Neural cell (in vitro differentiated cells): ENCODE measurements at regions not wholly inside any gene's neighbourhood (a gene's known extent, or its start where the extent isn't known, plus 50 kb on each side); places are given as distances from the start of the nearest gene placed in this dataset.

Experiments
- H2AFZ ChIP-seq: fragments of 200-600, 300-800 bp; sonication (generic), shearing (Covaris generic); 2 replicates; pipeline ENCODE4 v1.6.0; 2014; ENCODE audit warnings: low read depth, mild to moderate bottlenecking, antibody characterized with exemption, low read length, moderate library complexity
- H3F3A ChIP-seq: fragments of 200-600 bp; shearing (Covaris generic); 2 replicates; pipeline ENCODE4 v1.6.1; 2016; ENCODE audit warnings: mild to moderate bottlenecking, moderate library complexity, mixed read lengths, antibody characterized with exemption, low read length; ENCODE audit not compliant: insufficient read depth, poor library complexity, severe bottlenecking
- H3K27ac ChIP-seq: fragments of 200-600, 300-800 bp; sonication (generic), shearing (Covaris generic); 2 replicates; pipeline ENCODE4 v1.5.1; 2014; ENCODE audit warnings: mild to moderate bottlenecking, low read length, moderate library complexity
- H3K27me3 ChIP-seq: fragments of 300-800, 200-600 bp; sonication (generic), shearing (Covaris generic); 2 replicates; pipeline ENCODE4 v1.6.0; 2014; ENCODE audit warnings: mild to moderate bottlenecking, low read depth, low read length, moderate library complexity; ENCODE audit not compliant: insufficient read depth
- H3K36me3 ChIP-seq: fragments of 300-800, 200-600 bp; sonication (generic), shearing (Covaris generic); 2 replicates; pipeline ENCODE4 v1.5.1; 2014; ENCODE audit warnings: mild to moderate bottlenecking, antibody characterized with exemption, low read length, moderate library complexity; ENCODE audit not compliant: insufficient read depth
- H3K4me2 ChIP-seq: fragments of 300-800, 200-600 bp; sonication (generic), shearing (Covaris generic); 2 replicates; pipeline ENCODE4 v1.6.0; 2014; ENCODE audit warnings: mild to moderate bottlenecking, low read length
- H3K4me3 ChIP-seq: fragments of 300-800, 200-600 bp; sonication (generic), shearing (Covaris generic); 2 replicates; pipeline ENCODE4 v1.5.1; 2014; ENCODE audit warnings: mild to moderate bottlenecking, low read length, moderate library complexity
- H3K79me2 ChIP-seq: fragments of 200-600 bp; shearing (Covaris generic); replicated peaks from 2 replicates; pipeline ENCODE4 v1.6.0; 2014; ENCODE audit warnings: mild to moderate bottlenecking, low read length, moderate library complexity; ENCODE audit not compliant: insufficient read depth
- H3K9ac ChIP-seq: fragments of 300-800, 200-600 bp; sonication (generic), shearing (Covaris generic); 2 replicates; pipeline ENCODE4 v1.6.1; 2016; ENCODE audit warnings: mild to moderate bottlenecking, low read length, mixed read lengths
- H3K9me2 ChIP-seq: fragments of 200-600 bp; shearing (Covaris generic); 2 replicates; pipeline ENCODE4 v1.6.1; 2016; ENCODE audit warnings: mild to moderate bottlenecking, low read length, mixed read lengths; ENCODE audit not compliant: insufficient read depth
- H3K9me3 ChIP-seq: fragments of 200-600, 300-800 bp; sonication (generic), shearing (Covaris generic); 2 replicates; pipeline ENCODE4 v1.6.1; 2016; ENCODE audit warnings: mild to moderate bottlenecking, mixed run types, low read length, moderate library complexity, mixed read lengths
- H4K20me1 ChIP-seq: fragments of 200-600 bp; shearing (Covaris generic); 2 replicates; pipeline ENCODE4 v1.6.1; 2016; ENCODE audit warnings: mild to moderate bottlenecking, mixed run types; ENCODE audit not compliant: insufficient read depth
- EP300 ChIP-seq: fragments of 450-650 bp; conservative IDR thresholded peaks from 2 replicates; pipeline ENCODE4 v1.6.1; 2014; ENCODE audit warnings: antibody characterized with exemption, mild to moderate bottlenecking, moderate library complexity; ENCODE audit not compliant: poor library complexity, severe bottlenecking
- EZH2 ChIP-seq: fragments of 200-600, 300-800 bp; shearing (Covaris generic), sonication (generic); IDR thresholded peaks from 2 replicates; pipeline ENCODE4 v1.6.1; 2014; ENCODE audit warnings: antibody characterized with exemption, low read length, borderline replicate concordance, mild to moderate bottlenecking; ENCODE audit not compliant: insufficient read depth, poor library complexity, severe bottlenecking
- MXI1 ChIP-seq: fragments of 450-650 bp; conservative IDR thresholded peaks from 2 replicates; pipeline ENCODE4 v1.6.1; 2014; ENCODE audit warnings: antibody characterized with exemption, mild to moderate bottlenecking; ENCODE audit not compliant: poor library complexity, severe bottlenecking
- POLR2AphosphoS5 ChIP-seq: IDR thresholded peaks from 2 replicates; pipeline ENCODE4 v1.6.1; 2012
- RAD21 ChIP-seq: fragments of 450-650 bp; conservative IDR thresholded peaks from 2 replicates; pipeline ENCODE4 v1.6.1; 2014; ENCODE audit warnings: antibody characterized with exemption, mild to moderate bottlenecking, moderate library complexity
- SMC3 ChIP-seq: fragments of 450-650 bp; conservative IDR thresholded peaks from 2 replicates; pipeline ENCODE4 v1.6.1; 2014; ENCODE audit warnings: antibody characterized with exemption, mild to moderate bottlenecking, moderate library complexity; ENCODE audit not compliant: poor library complexity
- TAF1 ChIP-seq: IDR thresholded peaks from 2 replicates; pipeline ENCODE4 v1.6.1; 2012; ENCODE audit warnings: low read depth
- TF ChIP-seq, protein P1 (sequence below): fragments of 450-650 bp; IDR thresholded peaks from 2 replicates; pipeline ENCODE4 v1.5.1; 2014; ENCODE audit warnings: antibody characterized with exemption, mild to moderate bottlenecking, moderate library complexity; ENCODE audit not compliant: poor library complexity, severe bottlenecking
- TF ChIP-seq, protein P2 (sequence below): IDR thresholded peaks from 2 replicates; pipeline ENCODE4 v1.6.1; 2012; ENCODE audit warnings: borderline replicate concordance

- H2AFZ ChIP-seq = no peak overlapping the region
Measured at GRCh38 chr6:151185148-151185547, 54.6 kb upstream of the AKAP12 start.

GRCh38 chr6:151186306-151186705 lies 53.5 kb upstream of the AKAP12 start:
- H3K4me2 ChIP-seq = no peak overlapping the region
- no peaks in the 10 kb centered on the region for H3K36me3 ChIP-seq

More at GRCh38 chr6:151185148-151185547, 54.6 kb upstream of the AKAP12 start:
- Histone ChIP-seq H3K4me2 (no peak overlapping the region), H3K79me2 (no peaks in the 10 kb centered on the region), H4K20me1 (no peaks in the 10 kb centered on the region), H3K36me3 (no peaks in the 10 kb centered on the region), H3F3A (no peaks in the 10 kb centered on the region), H3K4me3 (no peak overlapping the region), H3K9ac (no peak overlapping the region), H3K27ac (no peak overlapping the region), H3K27me3 (no peaks in the 10 kb centered on the region), H3K9me3 (no peaks in the 10 kb centered on the region), H3K9me2 (no peaks in the 10 kb centered on the region)
- TF ChIP-seq RAD21 = no peak
- no peak for TF ChIP-seq TAF1
- TF ChIP-seq MXI1 = no peak
- TF ChIP-seq POLR2AphosphoS5 = no peak
- no peak for TF ChIP-seq EZH2
- TF ChIP-seq EP300 = no peak
- TF ChIP-seq, protein P1, sequence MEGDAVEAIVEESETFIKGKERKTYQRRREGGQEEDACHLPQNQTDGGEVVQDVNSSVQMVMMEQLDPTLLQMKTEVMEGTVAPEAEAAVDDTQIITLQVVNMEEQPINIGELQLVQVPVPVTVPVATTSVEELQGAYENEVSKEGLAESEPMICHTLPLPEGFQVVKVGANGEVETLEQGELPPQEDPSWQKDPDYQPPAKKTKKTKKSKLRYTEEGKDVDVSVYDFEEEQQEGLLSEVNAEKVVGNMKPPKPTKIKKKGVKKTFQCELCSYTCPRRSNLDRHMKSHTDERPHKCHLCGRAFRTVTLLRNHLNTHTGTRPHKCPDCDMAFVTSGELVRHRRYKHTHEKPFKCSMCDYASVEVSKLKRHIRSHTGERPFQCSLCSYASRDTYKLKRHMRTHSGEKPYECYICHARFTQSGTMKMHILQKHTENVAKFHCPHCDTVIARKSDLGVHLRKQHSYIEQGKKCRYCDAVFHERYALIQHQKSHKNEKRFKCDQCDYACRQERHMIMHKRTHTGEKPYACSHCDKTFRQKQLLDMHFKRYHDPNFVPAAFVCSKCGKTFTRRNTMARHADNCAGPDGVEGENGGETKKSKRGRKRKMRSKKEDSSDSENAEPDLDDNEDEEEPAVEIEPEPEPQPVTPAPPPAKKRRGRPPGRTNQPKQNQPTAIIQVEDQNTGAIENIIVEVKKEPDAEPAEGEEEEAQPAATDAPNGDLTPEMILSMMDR = no peak
- no peak for TF ChIP-seq SMC3
- TF ChIP-seq, protein P2, sequence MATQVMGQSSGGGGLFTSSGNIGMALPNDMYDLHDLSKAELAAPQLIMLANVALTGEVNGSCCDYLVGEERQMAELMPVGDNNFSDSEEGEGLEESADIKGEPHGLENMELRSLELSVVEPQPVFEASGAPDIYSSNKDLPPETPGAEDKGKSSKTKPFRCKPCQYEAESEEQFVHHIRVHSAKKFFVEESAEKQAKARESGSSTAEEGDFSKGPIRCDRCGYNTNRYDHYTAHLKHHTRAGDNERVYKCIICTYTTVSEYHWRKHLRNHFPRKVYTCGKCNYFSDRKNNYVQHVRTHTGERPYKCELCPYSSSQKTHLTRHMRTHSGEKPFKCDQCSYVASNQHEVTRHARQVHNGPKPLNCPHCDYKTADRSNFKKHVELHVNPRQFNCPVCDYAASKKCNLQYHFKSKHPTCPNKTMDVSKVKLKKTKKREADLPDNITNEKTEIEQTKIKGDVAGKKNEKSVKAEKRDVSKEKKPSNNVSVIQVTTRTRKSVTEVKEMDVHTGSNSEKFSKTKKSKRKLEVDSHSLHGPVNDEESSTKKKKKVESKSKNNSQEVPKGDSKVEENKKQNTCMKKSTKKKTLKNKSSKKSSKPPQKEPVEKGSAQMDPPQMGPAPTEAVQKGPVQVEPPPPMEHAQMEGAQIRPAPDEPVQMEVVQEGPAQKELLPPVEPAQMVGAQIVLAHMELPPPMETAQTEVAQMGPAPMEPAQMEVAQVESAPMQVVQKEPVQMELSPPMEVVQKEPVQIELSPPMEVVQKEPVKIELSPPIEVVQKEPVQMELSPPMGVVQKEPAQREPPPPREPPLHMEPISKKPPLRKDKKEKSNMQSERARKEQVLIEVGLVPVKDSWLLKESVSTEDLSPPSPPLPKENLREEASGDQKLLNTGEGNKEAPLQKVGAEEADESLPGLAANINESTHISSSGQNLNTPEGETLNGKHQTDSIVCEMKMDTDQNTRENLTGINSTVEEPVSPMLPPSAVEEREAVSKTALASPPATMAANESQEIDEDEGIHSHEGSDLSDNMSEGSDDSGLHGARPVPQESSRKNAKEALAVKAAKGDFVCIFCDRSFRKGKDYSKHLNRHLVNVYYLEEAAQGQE = no peak

More at GRCh38 chr6:151186306-151186705, 53.5 kb upstream of the AKAP12 start:
- TF ChIP-seq TAF1 (no peak), SMC3 (no peak), EZH2 (no peak), MXI1 (no peak), RAD21 (no peak), EP300 (no peak), POLR2AphosphoS5 (no peak)
- TF ChIP-seq, protein P1 = no peak
- TF ChIP-seq, protein P2 = no peak
- Histone ChIP-seq H3K79me2 (no peaks in the 10 kb centered on the region), H2AFZ (peak overlapping the region; percentile 27), H3K27me3 (no peaks in the 10 kb centered on the region), H3K9me2 (no peaks in the 10 kb centered on the region), H3K27ac (peak overlapping the region; percentile 78), H3F3A (no peaks in the 10 kb centered on the region), H3K9me3 (no peaks in the 10 kb centered on the region), H3K9ac (peak overlapping the region; percentile 41), H4K20me1 (no peaks in the 10 kb centered on the region), H3K4me3 (peak overlapping the region; percentile 21)
